ENCODE measurements at regions not wholly inside any gene's neighbourhood (a gene's known extent, or its start where the extent isn't known, plus 50 kb on each side); places are given as distances from the start of the nearest gene placed in this dataset.

DNA sequence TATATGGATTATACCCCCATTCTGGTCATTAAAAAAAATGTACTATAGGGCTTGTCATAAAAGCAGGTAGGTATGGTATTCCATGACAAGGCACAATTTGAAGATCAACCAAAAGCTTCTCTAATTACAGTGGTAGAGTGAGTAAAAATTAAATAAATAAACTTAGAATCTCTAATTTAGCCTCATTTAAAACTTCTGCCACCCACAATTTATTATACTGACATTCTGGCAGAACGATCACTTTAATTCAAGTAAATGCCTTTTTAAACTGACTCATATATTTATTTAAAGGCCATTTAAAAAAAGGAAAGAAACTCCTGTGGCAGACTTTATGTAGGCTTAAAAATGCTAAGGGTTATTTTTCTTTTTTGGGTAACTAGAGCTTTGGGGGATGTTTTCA lies 68.3 kb upstream of the PHACTR2 start:
- FAIRE-seq (no peak), DNase-seq (ENCODE audit: low read depth) (no peak)
- H3K27me3 ChIP-seq (ENCODE audit: control insufficient read depth, insufficient read depth, low read length): no peaks in the 10 kb centered on the region
- H3K4me3 ChIP-seq (ENCODE audit: low read depth, low read length): no peak overlapping the region
- H3K36me3 ChIP-seq (ENCODE audit: control insufficient read depth, insufficient read depth, low read length): no peaks in the 10 kb centered on the region
- TF ChIP-seq, protein P1, sequence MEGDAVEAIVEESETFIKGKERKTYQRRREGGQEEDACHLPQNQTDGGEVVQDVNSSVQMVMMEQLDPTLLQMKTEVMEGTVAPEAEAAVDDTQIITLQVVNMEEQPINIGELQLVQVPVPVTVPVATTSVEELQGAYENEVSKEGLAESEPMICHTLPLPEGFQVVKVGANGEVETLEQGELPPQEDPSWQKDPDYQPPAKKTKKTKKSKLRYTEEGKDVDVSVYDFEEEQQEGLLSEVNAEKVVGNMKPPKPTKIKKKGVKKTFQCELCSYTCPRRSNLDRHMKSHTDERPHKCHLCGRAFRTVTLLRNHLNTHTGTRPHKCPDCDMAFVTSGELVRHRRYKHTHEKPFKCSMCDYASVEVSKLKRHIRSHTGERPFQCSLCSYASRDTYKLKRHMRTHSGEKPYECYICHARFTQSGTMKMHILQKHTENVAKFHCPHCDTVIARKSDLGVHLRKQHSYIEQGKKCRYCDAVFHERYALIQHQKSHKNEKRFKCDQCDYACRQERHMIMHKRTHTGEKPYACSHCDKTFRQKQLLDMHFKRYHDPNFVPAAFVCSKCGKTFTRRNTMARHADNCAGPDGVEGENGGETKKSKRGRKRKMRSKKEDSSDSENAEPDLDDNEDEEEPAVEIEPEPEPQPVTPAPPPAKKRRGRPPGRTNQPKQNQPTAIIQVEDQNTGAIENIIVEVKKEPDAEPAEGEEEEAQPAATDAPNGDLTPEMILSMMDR (IDR thresholded peaks at IDR 0.05; ENCODE audit: insufficient read depth, low read length, severe bottlenecking): no peak

DNA sequence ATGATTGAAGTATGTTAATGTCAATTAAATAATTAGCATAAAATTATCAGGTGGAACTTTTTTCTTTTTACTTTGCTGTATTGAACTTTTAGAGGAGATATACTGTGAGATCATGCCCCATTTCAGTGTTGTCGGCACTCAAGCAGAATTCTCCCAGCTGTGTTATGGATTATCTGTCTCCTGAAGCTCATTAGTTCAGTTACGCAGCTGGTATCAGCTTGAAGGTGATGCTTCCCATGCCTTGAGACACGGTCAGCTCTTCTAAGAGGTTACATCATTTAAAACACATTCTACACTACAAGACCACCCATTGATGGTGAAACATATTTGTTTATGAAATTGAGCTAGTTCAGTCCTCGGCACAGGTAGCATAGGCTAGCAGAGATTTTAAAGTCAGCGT lies 68.9 kb upstream of the PHACTR2 start:
- H3K4me3 ChIP-seq (ENCODE audit: low read depth, low read length): no peak overlapping the region
- H3K36me3 ChIP-seq (ENCODE audit: control insufficient read depth, insufficient read depth, low read length): no peaks in the 10 kb centered on the region
- no peaks in the 10 kb centered on the region for H3K27me3 ChIP-seq (ENCODE audit: control insufficient read depth, insufficient read depth, low read length)
- DNase-seq (ENCODE audit: low read depth) (no peak), FAIRE-seq (no peak)
- TF ChIP-seq, protein P1 (IDR thresholded peaks at IDR 0.05; ENCODE audit: insufficient read depth, low read length, severe bottlenecking): no peak

DNA sequence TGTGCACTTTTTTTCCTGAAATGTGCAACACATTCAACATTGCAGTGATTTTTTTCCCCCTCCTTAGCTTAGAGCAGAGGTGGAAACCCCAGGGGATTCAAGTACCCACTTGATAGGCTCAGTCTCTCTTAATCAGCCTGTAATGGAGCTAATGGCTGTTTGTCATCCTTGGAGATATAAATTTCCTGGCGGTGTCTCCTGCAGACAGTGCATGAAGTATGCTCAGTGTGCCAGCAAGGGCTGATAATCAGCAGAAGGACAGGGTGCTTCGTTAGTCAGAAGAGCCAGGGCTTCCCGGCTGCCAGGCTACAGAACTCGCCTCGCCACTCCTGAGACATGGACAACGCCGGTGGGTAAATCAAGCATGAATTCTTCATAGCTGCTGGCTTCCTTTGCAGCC lies 69.8 kb upstream of the PHACTR2 start:
- DNase-seq (ENCODE audit: low read depth) (no peak), FAIRE-seq (no peak)
- TF ChIP-seq, protein P1 (IDR thresholded peaks at IDR 0.05; ENCODE audit: insufficient read depth, low read length, severe bottlenecking): no peak
- no peak overlapping the region for H3K4me3 ChIP-seq (ENCODE audit: low read depth, low read length)
- H3K27me3 ChIP-seq (ENCODE audit: control insufficient read depth, insufficient read depth, low read length): no peaks in the 10 kb centered on the region
- H3K36me3 ChIP-seq (ENCODE audit: control insufficient read depth, insufficient read depth, low read length): no peaks in the 10 kb centered on the region

DNA sequence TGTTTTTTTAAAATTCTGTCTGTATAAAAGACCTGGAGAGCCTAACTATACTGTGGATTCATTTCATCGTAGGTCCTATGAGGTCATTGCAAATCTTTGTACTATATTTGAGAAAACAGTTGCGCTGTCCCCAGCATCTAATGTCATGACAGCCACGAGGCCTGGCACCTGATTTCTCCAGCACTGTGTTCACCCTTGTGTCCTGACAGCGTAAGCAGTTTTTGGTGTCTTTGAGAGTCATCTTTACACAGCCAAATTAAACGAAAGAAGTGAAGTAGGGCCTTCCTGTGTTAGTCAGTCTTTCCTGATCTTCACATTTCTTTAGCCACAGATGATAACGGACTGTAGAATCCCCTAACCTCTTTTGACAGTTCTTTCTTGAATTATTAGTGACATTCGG lies 70.6 kb upstream of the PHACTR2 start:
- TF ChIP-seq, protein P1 (IDR thresholded peaks at IDR 0.05; ENCODE audit: insufficient read depth, low read length, severe bottlenecking): no peak
- no peaks in the 10 kb centered on the region for H3K27me3 ChIP-seq (ENCODE audit: control insufficient read depth, insufficient read depth, low read length)
- no peak overlapping the region for H3K4me3 ChIP-seq (ENCODE audit: low read depth, low read length)
- no peaks in the 10 kb centered on the region for H3K36me3 ChIP-seq (ENCODE audit: control insufficient read depth, insufficient read depth, low read length)
- DNase-seq (ENCODE audit: low read depth) (no peak), FAIRE-seq (no peak)

DNA sequence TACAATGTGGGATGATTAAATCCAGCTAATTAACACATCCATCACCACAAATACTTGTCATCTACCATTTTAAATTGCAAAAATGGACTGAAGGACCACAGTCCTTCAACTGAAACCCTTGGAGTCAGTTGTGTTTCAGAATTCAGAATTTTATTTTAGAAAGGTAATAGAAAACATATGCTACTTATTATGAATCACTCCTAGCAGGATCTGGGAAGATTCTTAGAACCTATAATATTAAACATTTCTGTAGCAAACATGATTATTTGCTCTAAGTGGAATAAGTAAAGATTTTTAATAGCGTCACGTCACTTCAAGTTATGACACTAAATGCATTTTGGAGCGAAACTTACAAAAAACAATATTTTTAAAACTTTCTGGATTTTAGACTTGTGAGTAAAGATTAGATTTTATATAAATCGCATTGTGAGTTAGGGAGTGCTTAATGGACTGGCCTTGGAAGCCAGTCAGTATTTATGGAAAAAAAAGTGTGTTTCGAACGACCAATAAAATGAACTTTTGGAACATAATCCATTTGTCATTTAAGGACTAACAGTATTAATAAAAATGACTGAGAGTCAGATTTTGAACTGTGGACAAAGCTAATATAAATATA lies 71.8 kb upstream of the PHACTR2 start:
- H3K4me3 ChIP-seq (ENCODE audit: low read depth, low read length): no peak overlapping the region
- H3K36me3 ChIP-seq (ENCODE audit: control insufficient read depth, insufficient read depth, low read length): no peaks in the 10 kb centered on the region
- TF ChIP-seq, protein P1 (IDR thresholded peaks at IDR 0.05; ENCODE audit: insufficient read depth, low read length, severe bottlenecking): no peak
- FAIRE-seq: no peak
- no peak for DNase-seq (ENCODE audit: low read depth)
- no peaks in the 10 kb centered on the region for H3K27me3 ChIP-seq (ENCODE audit: control insufficient read depth, insufficient read depth, low read length)

DNA sequence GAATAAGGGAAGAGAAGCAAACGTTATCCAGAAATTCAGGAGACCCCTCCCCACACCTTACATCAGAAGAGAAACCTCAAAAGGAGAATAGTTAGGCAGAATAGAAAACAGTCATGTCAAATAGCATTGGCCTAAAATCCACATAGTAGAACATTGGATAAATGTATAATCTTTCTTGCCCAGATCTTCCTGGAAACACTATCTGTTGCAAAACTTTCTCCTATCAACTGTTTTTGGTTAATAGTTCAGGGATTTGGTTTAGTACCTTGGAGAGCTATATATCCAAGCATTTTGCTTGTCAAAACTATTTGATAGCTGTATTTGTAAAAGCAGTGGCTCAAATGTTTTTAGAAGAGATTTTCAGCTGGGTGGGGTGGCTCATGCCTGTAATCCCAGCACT lies 74.3 kb upstream of the PHACTR2 start:
- no peak overlapping the region for H3K4me3 ChIP-seq (ENCODE audit: low read depth, low read length)
- no peaks in the 10 kb centered on the region for H3K27me3 ChIP-seq (ENCODE audit: control insufficient read depth, insufficient read depth, low read length)
- FAIRE-seq: no peak
- H3K36me3 ChIP-seq (ENCODE audit: control insufficient read depth, insufficient read depth, low read length): no peaks in the 10 kb centered on the region
- no peak for DNase-seq (ENCODE audit: low read depth)
- TF ChIP-seq, protein P1 (IDR thresholded peaks at IDR 0.05; ENCODE audit: insufficient read depth, low read length, severe bottlenecking): no peak
